Hindlimb muscle (tissue), 1 donor: ENCODE measurements at regions not wholly inside any gene's neighbourhood (a gene's known extent, or its start where the extent isn't known, plus 50 kb on each side); places are given as distances from the start of the nearest gene placed in this dataset.
"Not testable (repeated sequence)": the region's sequence is repeated elsewhere in the genome, so short reads cannot be mapped to it uniquely, and the experiment has no call there.

Experiments used
- DNase-seq: peaks from one replicate; pipeline ENCODE4 v3.0.0-alpha.2; 2013

GRCh38 chr7:8809320-8809719 is 375.9 kb downstream of the NXPH1 start:
- no peak for DNase-seq

- DNase-seq: no peak
These were observed 384.1 kb downstream of the NXPH1 start for GRCh38 chr7:8817448-8818036.

- no peak for DNase-seq
These were observed 385.0 kb downstream of the NXPH1 start for GRCh38 chr7:8818406-8818805.

- DNase-seq: no peak
These were observed 389.2 kb downstream of the NXPH1 start for GRCh38 chr7:8822595-8822994.

GRCh38 chr7:8823486-8823885 is 390.1 kb downstream of the NXPH1 start:
- DNase-seq: no peak

GRCh38 chr7:8827329-8827728 is 393.9 kb downstream of the NXPH1 start:
- no peak for DNase-seq

GRCh38 chr7:8829100-8829499 is 395.7 kb downstream of the NXPH1 start:
- DNase-seq: no peak

- no peak for DNase-seq
These were observed 398.0 kb downstream of the NXPH1 start for GRCh38 chr7:8831376-8831775.

GRCh38 chr7:8833355-8833754 is 399.9 kb downstream of the NXPH1 start:
- DNase-seq: no peak

GRCh38 chr7:8841171-8841570 is 407.8 kb downstream of the NXPH1 start:
- no peak for DNase-seq

GRCh38 chr7:8871716-8872115 is 438.3 kb downstream of the NXPH1 start:
- no peak for DNase-seq

- no peak for DNase-seq
These were observed 448.5 kb downstream of the NXPH1 start for GRCh38 chr7:8881916-8882315.

GRCh38 chr7:8885480-8886000 is 452.1 kb downstream of the NXPH1 start:
- DNase-seq: no peak

GRCh38 chr7:8890346-8890745 is 456.9 kb downstream of the NXPH1 start:
- not testable (repeated sequence) for DNase-seq

GRCh38 chr7:8893775-8894174 is 460.4 kb downstream of the NXPH1 start:
- DNase-seq: no peak

GRCh38 chr7:8906396-8907075 is 473.1 kb downstream of the NXPH1 start:
- no peak for DNase-seq

GRCh38 chr7:8908889-8909288 is 475.5 kb downstream of the NXPH1 start:
- DNase-seq: no peak

- no peak for DNase-seq
These were observed 480.3 kb downstream of the NXPH1 start for GRCh38 chr7:8913682-8914081.

- no peak for DNase-seq
These were observed 488.4 kb downstream of the NXPH1 start for GRCh38 chr7:8921807-8922206.

- no peak for DNase-seq
These were observed 489.3 kb downstream of the NXPH1 start for GRCh38 chr7:8922726-8923125.

- no peak for DNase-seq
These were observed 489.9 kb downstream of the NXPH1 start for GRCh38 chr7:8923164-8923806.

- no peak for DNase-seq
These were observed 498.7 kb downstream of the NXPH1 start for GRCh38 chr7:8931906-8932646.

GRCh38 chr7:8932751-8933150 is 499.3 kb downstream of the NXPH1 start:
- DNase-seq: no peak
